Suprapubic skin (tissue), 4 donors: ENCODE measurements at regions not wholly inside any gene's neighbourhood (a gene's known extent, or its start where the extent isn't known, plus 50 kb on each side); places are given as distances from the start of the nearest gene placed in this dataset.

Experiments
- EP300 ChIP-seq: sonication (generic); formaldehyde crosslinking; IDR thresholded peaks from one replicate; pipeline ENCODE4 v1.6.1; 2017; ENCODE audit warnings: antibody characterized with exemption
- POLR2A ChIP-seq, 2 donors: fragments of 450-650 bp; IDR thresholded peaks; one replicate each; pipeline ENCODE4 v1.6.1; 2017; ENCODE audit warnings: antibody characterized with exemption in 2 of 2, mild to moderate bottlenecking in 2 of 2, moderate library complexity in 2 of 2
- POLR2AphosphoS5 ChIP-seq, 3 donors: sonication (generic); formaldehyde crosslinking; IDR thresholded peaks; one replicate each; pipeline ENCODE4 v1.6.1; 2017; ENCODE audit warnings: antibody characterized with exemption in 3 of 3
- TF ChIP-seq, protein P1 (sequence below), 2 donors: fragments of 200-600 bp in 1 of 2; fragments of 450-650 bp in 1 of 2; sonication (generic) in 1 of 2; IDR thresholded peaks; one replicate each; pipeline ENCODE4 v1.5.1; 2016 to 2019; ENCODE audit warnings: antibody characterized with exemption in 2 of 2, mild to moderate bottlenecking in 1 of 2, moderate library complexity in 1 of 2

DNA sequence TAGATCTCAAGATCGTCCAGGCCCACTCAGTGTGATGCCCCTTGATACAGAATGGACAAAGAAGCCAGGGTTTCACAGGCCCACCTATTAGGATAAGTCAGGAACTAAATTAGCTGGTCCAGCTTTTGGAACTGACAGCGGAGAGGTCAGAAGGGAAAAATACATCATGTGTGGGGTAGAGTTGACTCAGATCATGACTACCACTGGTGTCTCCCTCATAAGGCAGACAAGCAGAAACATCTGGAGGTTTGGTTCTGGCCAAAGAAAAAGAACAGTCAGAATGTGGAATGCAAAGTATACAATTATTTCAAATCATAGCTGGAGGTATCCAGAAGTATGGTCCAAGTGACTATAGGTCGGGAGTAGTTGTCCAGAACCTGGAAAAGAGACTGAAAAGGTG is 621.1 kb upstream of the CELF2 start:
- TF ChIP-seq, protein P1, sequence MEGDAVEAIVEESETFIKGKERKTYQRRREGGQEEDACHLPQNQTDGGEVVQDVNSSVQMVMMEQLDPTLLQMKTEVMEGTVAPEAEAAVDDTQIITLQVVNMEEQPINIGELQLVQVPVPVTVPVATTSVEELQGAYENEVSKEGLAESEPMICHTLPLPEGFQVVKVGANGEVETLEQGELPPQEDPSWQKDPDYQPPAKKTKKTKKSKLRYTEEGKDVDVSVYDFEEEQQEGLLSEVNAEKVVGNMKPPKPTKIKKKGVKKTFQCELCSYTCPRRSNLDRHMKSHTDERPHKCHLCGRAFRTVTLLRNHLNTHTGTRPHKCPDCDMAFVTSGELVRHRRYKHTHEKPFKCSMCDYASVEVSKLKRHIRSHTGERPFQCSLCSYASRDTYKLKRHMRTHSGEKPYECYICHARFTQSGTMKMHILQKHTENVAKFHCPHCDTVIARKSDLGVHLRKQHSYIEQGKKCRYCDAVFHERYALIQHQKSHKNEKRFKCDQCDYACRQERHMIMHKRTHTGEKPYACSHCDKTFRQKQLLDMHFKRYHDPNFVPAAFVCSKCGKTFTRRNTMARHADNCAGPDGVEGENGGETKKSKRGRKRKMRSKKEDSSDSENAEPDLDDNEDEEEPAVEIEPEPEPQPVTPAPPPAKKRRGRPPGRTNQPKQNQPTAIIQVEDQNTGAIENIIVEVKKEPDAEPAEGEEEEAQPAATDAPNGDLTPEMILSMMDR (IDR thresholded peaks at IDR 0.05): no peak
- TF ChIP-seq POLR2A (IDR thresholded peaks at IDR 0.05) (no peak), POLR2AphosphoS5 (IDR thresholded peaks at IDR 0.05) (no peak), EP300 (no peak)
